Upper lobe of right lung (tissue), 1 donor: ENCODE measurements at regions not wholly inside any gene's neighbourhood (a gene's known extent, or its start where the extent isn't known, plus 50 kb on each side); places are given as distances from the start of the nearest gene placed in this dataset.
"Not testable (repeated sequence)": the region's sequence is repeated elsewhere in the genome, so short reads cannot be mapped to it uniquely, and the experiment has no call there.

Experiments used
- ATAC-seq: fragments of 200-7000 bp; cut with Tn5 transposase; one replicate; pipeline ENCODE4 v1.9.1; 2020; ENCODE audit warnings: mild to moderate bottlenecking, moderate library complexity
- DNase-seq: peaks from one replicate; pipeline ENCODE4 v3.0.0-alpha.2; 2020
- H3K27ac ChIP-seq: fragments of 200-600 bp; one replicate; pipeline ENCODE4 v1.8.0; 2022
- H3K27me3 ChIP-seq: fragments of 200-600 bp; one replicate; pipeline ENCODE4 v1.8.0; 2022; ENCODE audit warnings: mild to moderate bottlenecking
- H3K36me3 ChIP-seq: fragments of 200-600 bp; one replicate; pipeline ENCODE4 v1.8.0; 2022
- H3K4me1 ChIP-seq: fragments of 200-600 bp; one replicate; pipeline ENCODE4 v1.8.0; 2022
- H3K4me3 ChIP-seq: fragments of 200-600 bp; one replicate; pipeline ENCODE4 v1.8.0; 2022; ENCODE audit warnings: mild to moderate bottlenecking
- H3K9me3 ChIP-seq: fragments of 200-600 bp; one replicate; pipeline ENCODE4 v1.8.0; 2022
- intact Hi-C: fragments of 100-400 bp; cut with DNase I; formaldehyde crosslinking; loops from one replicate; pipeline ENCODE4 v1.11.0; 2022
- TF ChIP-seq, protein P1 (sequence below): fragments of 200-600 bp; IDR thresholded peaks from one replicate; pipeline ENCODE4 v1.8.0; 2022; ENCODE audit warnings: antibody characterized with exemption
- donor health status: DM: no; HTN: yes; CAD: no; lungs with severe emphysema.

- H3K9me3 ChIP-seq, result no peaks in the 10 kb centered on the region
- no peak overlapping the region for H3K27ac ChIP-seq
- ATAC-seq (no peak), DNase-seq (no peak)
- TF ChIP-seq, protein P1, sequence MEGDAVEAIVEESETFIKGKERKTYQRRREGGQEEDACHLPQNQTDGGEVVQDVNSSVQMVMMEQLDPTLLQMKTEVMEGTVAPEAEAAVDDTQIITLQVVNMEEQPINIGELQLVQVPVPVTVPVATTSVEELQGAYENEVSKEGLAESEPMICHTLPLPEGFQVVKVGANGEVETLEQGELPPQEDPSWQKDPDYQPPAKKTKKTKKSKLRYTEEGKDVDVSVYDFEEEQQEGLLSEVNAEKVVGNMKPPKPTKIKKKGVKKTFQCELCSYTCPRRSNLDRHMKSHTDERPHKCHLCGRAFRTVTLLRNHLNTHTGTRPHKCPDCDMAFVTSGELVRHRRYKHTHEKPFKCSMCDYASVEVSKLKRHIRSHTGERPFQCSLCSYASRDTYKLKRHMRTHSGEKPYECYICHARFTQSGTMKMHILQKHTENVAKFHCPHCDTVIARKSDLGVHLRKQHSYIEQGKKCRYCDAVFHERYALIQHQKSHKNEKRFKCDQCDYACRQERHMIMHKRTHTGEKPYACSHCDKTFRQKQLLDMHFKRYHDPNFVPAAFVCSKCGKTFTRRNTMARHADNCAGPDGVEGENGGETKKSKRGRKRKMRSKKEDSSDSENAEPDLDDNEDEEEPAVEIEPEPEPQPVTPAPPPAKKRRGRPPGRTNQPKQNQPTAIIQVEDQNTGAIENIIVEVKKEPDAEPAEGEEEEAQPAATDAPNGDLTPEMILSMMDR, result no peak
- H3K4me3 ChIP-seq, result no peak overlapping the region
- intact Hi-C loops, result no loop called here
- H3K27me3 ChIP-seq, result no peaks in the 10 kb centered on the region
- no peaks in the 10 kb centered on the region for H3K36me3 ChIP-seq
- H3K4me1 ChIP-seq, result no peaks in the 10 kb centered on the region
Measured at GRCh38 chr12:47410383-47410782, 295.4 kb downstream of the RPAP3 start.

GRCh38 chr12:47409310-47409987 is 296.4 kb downstream of the RPAP3 start:
- ATAC-seq, result no peak
- Histone ChIP-seq H3K27ac (no peak overlapping the region), H3K4me3 (no peak overlapping the region), H3K4me1 (no peaks in the 10 kb centered on the region), H3K9me3 (no peaks in the 10 kb centered on the region), H3K27me3 (no peaks in the 10 kb centered on the region), H3K36me3 (no peaks in the 10 kb centered on the region)
- DNase-seq, result no peak
- TF ChIP-seq, protein P1, result no peak
- intact Hi-C loops, result no loop called here

DNA sequence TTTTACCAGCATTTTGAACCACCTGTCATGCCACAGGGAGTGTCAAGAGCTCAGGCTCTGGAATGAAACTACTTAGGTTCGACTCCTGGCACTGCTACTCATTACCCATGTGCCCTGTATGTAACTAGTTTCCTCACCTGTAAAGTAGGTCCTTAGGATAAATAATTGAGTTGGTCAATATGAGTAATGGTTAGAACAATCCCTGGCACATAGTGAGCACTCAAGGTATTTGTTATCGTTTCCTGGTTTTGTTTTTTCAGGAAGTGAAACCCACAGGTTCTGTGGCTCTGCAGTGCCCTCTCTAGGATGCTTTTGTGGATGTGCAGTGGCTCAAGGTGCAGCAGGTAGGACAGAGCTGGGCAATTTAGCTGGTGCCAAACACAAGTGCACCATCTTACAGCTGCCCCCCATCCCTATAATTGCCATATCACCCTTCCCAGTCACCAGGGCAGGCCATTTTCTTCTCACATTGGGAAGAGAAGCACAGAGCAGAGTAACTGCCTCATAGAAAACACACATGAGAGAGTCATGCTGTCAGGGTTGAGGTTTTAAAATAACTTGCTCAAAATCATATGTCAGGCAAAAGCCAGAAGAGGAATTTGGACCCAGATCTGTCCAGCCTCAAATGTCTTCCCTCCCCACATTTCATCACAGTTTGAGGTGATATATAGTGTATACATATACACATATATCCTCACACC is 297.5 kb downstream of the RPAP3 start:
- TF ChIP-seq, protein P1, result peak; percentile 47
- no peak overlapping the region for H3K4me3 ChIP-seq
- intact Hi-C loops, result no loop called here
- no peaks in the 10 kb centered on the region for H3K4me1 ChIP-seq
- no peaks in the 10 kb centered on the region for H3K27me3 ChIP-seq
- ATAC-seq (peak; percentile 95), DNase-seq (no peak)
- H3K9me3 ChIP-seq, result no peaks in the 10 kb centered on the region
- H3K27ac ChIP-seq, result peak overlapping the region; percentile 55
- no peaks in the 10 kb centered on the region for H3K36me3 ChIP-seq

DNA sequence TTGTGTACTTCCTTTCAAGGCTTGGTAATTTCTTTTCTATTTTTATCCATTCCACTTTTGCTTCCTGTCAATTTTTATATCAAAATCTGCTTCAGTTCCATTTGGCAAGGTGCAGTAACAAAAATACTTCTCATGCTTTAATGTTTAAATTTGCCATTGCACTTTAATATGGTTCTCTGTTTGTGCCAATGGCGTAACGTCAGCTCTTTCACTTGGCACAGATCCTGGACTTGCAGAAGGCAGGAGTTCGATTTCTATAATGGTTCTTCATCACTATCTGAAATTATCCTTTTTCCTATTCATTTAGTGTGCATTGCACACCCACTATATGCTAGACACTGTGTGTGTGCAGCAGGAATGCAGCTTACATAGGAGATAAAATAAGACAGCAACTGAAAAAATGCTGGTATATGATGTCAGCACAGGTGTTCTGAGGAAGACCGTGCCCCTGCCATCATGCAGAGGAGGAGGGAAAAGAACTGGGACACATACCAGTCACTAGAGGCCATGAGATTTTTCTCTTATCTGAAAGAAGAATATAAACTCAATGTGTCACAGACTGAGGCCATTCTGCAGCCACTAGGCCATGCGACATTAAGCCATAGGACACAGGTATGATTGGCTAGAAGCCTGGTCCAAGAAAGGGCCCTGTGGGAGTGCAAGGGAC is 298.2 kb downstream of the RPAP3 start:
- Histone ChIP-seq H3K36me3 (no peaks in the 10 kb centered on the region), H3K27me3 (no peaks in the 10 kb centered on the region), H3K4me3 (no peak overlapping the region), H3K4me1 (no peaks in the 10 kb centered on the region), H3K9me3 (no peaks in the 10 kb centered on the region), H3K27ac (peak overlapping the region; percentile 55)
- DNase-seq (no peak), ATAC-seq (no peak)
- TF ChIP-seq, protein P1, result no peak
- intact Hi-C loops, result no loop called here

- Histone ChIP-seq H3K27me3 (no peaks in the 10 kb centered on the region), H3K9me3 (no peaks in the 10 kb centered on the region), H3K4me1 (no peaks in the 10 kb centered on the region), H3K36me3 (no peaks in the 10 kb centered on the region), H3K4me3 (no peak overlapping the region), H3K27ac (no peak overlapping the region)
- ATAC-seq, result no peak
- DNase-seq, result no peak
- intact Hi-C loops, result no loop called here
- TF ChIP-seq, protein P1, result no peak
Measured at GRCh38 chr12:47403681-47404080, 302.1 kb downstream of the RPAP3 start.

DNA sequence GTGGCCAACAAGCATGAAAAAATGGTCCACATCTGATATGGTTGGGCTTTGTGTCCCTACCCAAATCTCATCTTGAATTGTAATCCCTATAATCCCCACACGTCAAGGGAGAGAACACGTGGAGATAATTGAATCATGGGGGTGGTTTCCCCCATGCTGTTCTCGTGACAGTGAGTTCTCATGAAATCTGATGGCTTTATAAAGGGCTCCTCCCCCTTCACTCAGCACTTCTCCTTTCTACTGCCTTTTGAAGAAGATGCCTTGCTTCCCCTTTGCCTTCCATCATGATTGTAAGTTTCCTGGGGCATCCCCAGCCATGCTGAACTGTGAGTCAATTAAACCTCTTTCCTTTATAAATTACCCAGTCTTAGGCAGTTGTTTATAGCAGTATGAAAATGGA is 304.6 kb downstream of the RPAP3 start:
- H3K36me3 ChIP-seq, H3K9me3 ChIP-seq, intact Hi-C loops, H3K4me1 ChIP-seq, H3K27me3 ChIP-seq, H3K4me3 ChIP-seq, H3K27ac ChIP-seq, DNase-seq: not testable (repeated sequence)
- peak; percentile 45 for ATAC-seq
